HEK293 (cell line): ENCODE measurements at regions not wholly inside any gene's neighbourhood (a gene's known extent, or its start where the extent isn't known, plus 50 kb on each side); places are given as distances from the start of the nearest gene placed in this dataset.

Experiments used
- GLIS1 ChIP-seq: fragments of 450-650 bp; formaldehyde crosslinking; IDR thresholded peaks from 2 replicates; pipeline ENCODE4 v1.5.1; 2016; ENCODE audit warnings: missing biosample characterization, missing genetic modification characterization
- ZBTB21 ChIP-seq: fragments of 450-650 bp; formaldehyde crosslinking; IDR thresholded peaks from 2 replicates; pipeline ENCODE4 v1.5.1; 2017; ENCODE audit warnings: missing biosample characterization, missing genetic modification characterization
- ZBTB8A ChIP-seq: fragments of 450-650 bp; formaldehyde crosslinking; IDR thresholded peaks from 2 replicates; pipeline ENCODE4 v1.5.1; 2016; ENCODE audit warnings: missing biosample characterization, missing genetic modification characterization
- ZNF184 ChIP-seq: fragments of 450-650 bp; IDR thresholded peaks from 2 replicates; pipeline ENCODE4 v1.5.1; 2018; ENCODE audit warnings: missing biosample characterization, mild to moderate bottlenecking, missing genetic modification characterization
- ZNF211 ChIP-seq: fragments of 450-650 bp; formaldehyde crosslinking; IDR thresholded peaks from 2 replicates; pipeline ENCODE4 v1.5.1; 2016; ENCODE audit warnings: low read depth, missing biosample characterization, missing genetic modification characterization
- ZNF274 ChIP-seq, 2 experiments: fragments of 200-500 bp in 1 of 2; fragments of 450-650 bp in 1 of 2; sonication (Bioruptor generic) in 1 of 2; formaldehyde crosslinking in 1 of 2; IDR thresholded peaks; 2 replicates each; pipeline versions ENCODE4 v1.5.1 to v1.6.1; 2014 to 2016; ENCODE audit warnings: borderline replicate concordance in 1 of 2, inconsistent platforms in 1 of 2, low read length in 1 of 2, missing biosample characterization in 1 of 2, missing genetic modification characterization in 1 of 2
- ZNF664 ChIP-seq: fragments of 450-650 bp; formaldehyde crosslinking; IDR thresholded peaks from 2 replicates; pipeline ENCODE4 v1.5.1; 2016; ENCODE audit warnings: missing biosample characterization, missing genetic modification characterization
- ZNF837 ChIP-seq: fragments of 450-650 bp; formaldehyde crosslinking; IDR thresholded peaks from 2 replicates; pipeline ENCODE4 v1.5.1; 2016; ENCODE audit warnings: missing biosample characterization, missing genetic modification characterization
- TF ChIP-seq, protein P1 (sequence below): fragments of 450-650 bp; formaldehyde crosslinking; IDR thresholded peaks from 2 replicates; pipeline ENCODE4 v1.5.1; 2016; ENCODE audit warnings: missing biosample characterization, missing genetic modification characterization
- TF ChIP-seq, protein P2 (sequence below): fragments of 450-650 bp; formaldehyde crosslinking; IDR thresholded peaks from 2 replicates; pipeline ENCODE4 v1.5.1; 2016; ENCODE audit warnings: missing biosample characterization, missing genetic modification characterization
- TF ChIP-seq, protein P3 (sequence below): fragments of 450-650 bp; formaldehyde crosslinking; IDR thresholded peaks from 2 replicates; pipeline ENCODE4 v1.5.1; 2016; ENCODE audit warnings: missing biosample characterization, missing genetic modification characterization
- TF ChIP-seq, protein P4 (sequence below): fragments of 450-650 bp; formaldehyde crosslinking; IDR thresholded peaks from 2 replicates; pipeline ENCODE4 v1.5.1; 2016; ENCODE audit warnings: missing biosample characterization, missing genetic modification characterization, low read depth

DNA sequence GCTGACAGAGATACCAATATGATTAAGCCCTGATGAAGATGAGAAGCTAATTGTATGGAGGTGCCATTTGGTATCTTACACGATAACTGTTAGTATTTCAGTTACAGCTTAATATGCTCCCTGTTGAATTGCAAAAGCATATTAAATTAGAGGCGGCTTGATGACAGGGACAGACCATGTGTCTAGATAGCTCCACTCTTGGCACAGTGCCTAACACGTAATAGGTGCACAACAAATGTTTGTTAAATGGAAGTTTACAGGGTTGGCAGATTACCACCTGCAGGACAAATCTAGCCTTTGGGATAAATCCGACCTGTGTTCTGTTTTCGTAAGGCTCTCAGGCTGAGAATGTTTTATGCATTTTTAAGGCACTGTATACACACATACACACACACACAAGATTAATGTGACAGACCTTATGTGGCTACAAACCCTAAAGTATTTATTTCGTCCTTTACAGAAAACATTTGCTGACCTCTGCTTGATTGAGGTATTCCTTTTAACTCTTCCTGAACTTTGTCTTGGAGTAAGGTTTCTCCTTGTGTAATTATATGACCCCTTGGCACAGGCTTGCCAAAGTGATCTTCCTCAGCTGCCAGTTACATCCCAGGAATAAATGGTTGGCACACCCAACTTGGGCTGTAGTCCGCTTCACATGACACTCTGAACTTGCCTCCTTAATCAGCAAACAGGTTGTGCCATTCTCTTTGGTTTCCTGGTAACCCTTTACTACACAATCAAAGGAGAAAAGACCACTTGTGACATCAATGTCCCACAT lies 348.9 kb downstream of the HRH4 start:
- TF ChIP-seq ZBTB21 (tag by site-specific recombination) (no peak), GLIS1 (tag by site-specific recombination) (no peak), ZNF274 (IDR thresholded peaks at IDR 0.05; ENCODE audit: low read length) (no peak), ZNF274 (tag by site-specific recombination; IDR thresholded peaks at IDR 0.05; ENCODE audit: borderline replicate concordance) (no peak), ZNF211 (no peak), ZNF837 (tag by site-specific recombination) (no peak), ZNF664 (tag by site-specific recombination) (no peak), ZBTB8A (tag by site-specific recombination) (no peak), ZNF184 (tag by site-specific recombination) (no peak)
- TF ChIP-seq, protein P1, sequence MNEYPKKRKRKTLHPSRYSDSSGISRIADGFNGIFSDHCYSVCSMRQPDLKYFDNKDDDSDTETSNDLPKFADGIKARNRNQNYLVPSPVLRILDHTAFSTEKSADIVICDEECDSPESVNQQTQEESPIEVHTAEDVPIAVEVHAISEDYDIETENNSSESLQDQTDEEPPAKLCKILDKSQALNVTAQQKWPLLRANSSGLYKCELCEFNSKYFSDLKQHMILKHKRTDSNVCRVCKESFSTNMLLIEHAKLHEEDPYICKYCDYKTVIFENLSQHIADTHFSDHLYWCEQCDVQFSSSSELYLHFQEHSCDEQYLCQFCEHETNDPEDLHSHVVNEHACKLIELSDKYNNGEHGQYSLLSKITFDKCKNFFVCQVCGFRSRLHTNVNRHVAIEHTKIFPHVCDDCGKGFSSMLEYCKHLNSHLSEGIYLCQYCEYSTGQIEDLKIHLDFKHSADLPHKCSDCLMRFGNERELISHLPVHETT (tag by site-specific recombination): no peak
- TF ChIP-seq, protein P2, sequence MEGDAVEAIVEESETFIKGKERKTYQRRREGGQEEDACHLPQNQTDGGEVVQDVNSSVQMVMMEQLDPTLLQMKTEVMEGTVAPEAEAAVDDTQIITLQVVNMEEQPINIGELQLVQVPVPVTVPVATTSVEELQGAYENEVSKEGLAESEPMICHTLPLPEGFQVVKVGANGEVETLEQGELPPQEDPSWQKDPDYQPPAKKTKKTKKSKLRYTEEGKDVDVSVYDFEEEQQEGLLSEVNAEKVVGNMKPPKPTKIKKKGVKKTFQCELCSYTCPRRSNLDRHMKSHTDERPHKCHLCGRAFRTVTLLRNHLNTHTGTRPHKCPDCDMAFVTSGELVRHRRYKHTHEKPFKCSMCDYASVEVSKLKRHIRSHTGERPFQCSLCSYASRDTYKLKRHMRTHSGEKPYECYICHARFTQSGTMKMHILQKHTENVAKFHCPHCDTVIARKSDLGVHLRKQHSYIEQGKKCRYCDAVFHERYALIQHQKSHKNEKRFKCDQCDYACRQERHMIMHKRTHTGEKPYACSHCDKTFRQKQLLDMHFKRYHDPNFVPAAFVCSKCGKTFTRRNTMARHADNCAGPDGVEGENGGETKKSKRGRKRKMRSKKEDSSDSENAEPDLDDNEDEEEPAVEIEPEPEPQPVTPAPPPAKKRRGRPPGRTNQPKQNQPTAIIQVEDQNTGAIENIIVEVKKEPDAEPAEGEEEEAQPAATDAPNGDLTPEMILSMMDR (tag by site-specific recombination): no peak
- TF ChIP-seq, protein P3, sequence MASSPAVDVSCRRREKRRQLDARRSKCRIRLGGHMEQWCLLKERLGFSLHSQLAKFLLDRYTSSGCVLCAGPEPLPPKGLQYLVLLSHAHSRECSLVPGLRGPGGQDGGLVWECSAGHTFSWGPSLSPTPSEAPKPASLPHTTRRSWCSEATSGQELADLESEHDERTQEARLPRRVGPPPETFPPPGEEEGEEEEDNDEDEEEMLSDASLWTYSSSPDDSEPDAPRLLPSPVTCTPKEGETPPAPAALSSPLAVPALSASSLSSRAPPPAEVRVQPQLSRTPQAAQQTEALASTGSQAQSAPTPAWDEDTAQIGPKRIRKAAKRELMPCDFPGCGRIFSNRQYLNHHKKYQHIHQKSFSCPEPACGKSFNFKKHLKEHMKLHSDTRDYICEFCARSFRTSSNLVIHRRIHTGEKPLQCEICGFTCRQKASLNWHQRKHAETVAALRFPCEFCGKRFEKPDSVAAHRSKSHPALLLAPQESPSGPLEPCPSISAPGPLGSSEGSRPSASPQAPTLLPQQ: no peak
- TF ChIP-seq, protein P4, sequence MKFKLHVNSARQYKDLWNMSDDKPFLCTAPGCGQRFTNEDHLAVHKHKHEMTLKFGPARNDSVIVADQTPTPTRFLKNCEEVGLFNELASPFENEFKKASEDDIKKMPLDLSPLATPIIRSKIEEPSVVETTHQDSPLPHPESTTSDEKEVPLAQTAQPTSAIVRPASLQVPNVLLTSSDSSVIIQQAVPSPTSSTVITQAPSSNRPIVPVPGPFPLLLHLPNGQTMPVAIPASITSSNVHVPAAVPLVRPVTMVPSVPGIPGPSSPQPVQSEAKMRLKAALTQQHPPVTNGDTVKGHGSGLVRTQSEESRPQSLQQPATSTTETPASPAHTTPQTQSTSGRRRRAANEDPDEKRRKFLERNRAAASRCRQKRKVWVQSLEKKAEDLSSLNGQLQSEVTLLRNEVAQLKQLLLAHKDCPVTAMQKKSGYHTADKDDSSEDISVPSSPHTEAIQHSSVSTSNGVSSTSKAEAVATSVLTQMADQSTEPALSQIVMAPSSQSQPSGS (tag by site-specific recombination): no peak
